A673 (cell line): ENCODE measurements at regions not wholly inside any gene's neighbourhood (a gene's known extent, or its start where the extent isn't known, plus 50 kb on each side); places are given as distances from the start of the nearest gene placed in this dataset.

Source experiments
- EZH2 ChIP-seq: fragments of 200-600 bp; sonication (generic); IDR thresholded peaks from 2 replicates; pipeline ENCODE4 v1.6.1; 2017; ENCODE audit warnings: borderline replicate concordance, low read depth, mild to moderate bottlenecking, mixed read lengths, antibody characterized with exemption, low read length; ENCODE audit not compliant: poor library complexity, severe bottlenecking
- TF ChIP-seq, protein P1 (sequence below): fragments of 300-800, 200-600 bp; sonication (generic); conservative IDR thresholded peaks from 2 replicates; pipeline ENCODE4 v1.5.1; 2017; ENCODE audit warnings: low read depth, mild to moderate bottlenecking, antibody characterized with exemption, low read length, moderate library complexity, mixed read lengths

DNA sequence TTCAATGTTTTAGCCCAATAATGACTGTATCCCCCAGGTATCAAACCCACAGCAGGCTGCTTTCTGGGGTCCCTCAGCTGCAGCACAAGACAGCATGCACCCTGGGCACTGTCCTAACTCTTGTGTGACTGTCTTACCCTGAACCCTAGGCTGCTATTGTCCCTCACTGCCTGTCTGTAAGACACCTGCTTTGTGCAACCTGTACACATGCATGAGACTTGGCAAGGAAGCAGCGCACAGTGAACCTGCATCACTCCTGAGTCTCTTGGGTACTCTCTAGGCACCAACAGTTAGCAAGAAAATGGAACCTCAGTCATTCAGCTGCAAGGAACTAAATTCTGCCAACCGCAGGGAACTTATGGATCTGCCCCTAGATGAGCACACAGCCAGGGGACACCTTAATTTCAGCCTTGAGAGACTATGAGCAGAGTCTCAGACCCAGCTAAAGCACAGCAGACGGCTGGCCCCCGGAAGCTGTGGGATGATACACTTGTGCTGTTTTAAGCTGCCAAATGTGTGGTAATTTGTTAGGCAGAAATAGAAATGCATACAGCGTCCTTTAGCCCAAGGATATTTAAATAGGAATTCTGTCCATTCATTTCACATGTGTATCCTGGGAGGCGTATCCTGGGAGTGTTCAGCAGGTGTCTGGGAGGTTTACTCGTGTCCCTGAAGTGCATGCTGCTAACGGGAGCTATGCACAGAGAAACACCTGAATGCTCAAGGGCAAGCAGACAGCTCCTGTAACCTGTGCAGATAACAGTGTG, 223.8 kb downstream of the KLF13 start:
- TF ChIP-seq, protein P1, sequence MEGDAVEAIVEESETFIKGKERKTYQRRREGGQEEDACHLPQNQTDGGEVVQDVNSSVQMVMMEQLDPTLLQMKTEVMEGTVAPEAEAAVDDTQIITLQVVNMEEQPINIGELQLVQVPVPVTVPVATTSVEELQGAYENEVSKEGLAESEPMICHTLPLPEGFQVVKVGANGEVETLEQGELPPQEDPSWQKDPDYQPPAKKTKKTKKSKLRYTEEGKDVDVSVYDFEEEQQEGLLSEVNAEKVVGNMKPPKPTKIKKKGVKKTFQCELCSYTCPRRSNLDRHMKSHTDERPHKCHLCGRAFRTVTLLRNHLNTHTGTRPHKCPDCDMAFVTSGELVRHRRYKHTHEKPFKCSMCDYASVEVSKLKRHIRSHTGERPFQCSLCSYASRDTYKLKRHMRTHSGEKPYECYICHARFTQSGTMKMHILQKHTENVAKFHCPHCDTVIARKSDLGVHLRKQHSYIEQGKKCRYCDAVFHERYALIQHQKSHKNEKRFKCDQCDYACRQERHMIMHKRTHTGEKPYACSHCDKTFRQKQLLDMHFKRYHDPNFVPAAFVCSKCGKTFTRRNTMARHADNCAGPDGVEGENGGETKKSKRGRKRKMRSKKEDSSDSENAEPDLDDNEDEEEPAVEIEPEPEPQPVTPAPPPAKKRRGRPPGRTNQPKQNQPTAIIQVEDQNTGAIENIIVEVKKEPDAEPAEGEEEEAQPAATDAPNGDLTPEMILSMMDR = no peak
- no peak for TF ChIP-seq EZH2
